ENCODE measurements at regions not wholly inside any gene's neighbourhood (a gene's known extent, or its start where the extent isn't known, plus 50 kb on each side); places are given as distances from the start of the nearest gene placed in this dataset.
"Not testable (repeated sequence)": the region's sequence is repeated elsewhere in the genome, so short reads cannot be mapped to it uniquely, and the experiment has no call there.

- no peaks in the 10 kb centered on the region for H3K27me3 Mint-ChIP-seq (ENCODE audit: low read depth)
- H3K4me1 Mint-ChIP-seq: no peaks in the 10 kb centered on the region
- H3K36me3 Mint-ChIP-seq (ENCODE audit: low read depth): no peaks in the 10 kb centered on the region
- no peaks in the 10 kb centered on the region for H3K9me3 Mint-ChIP-seq
- DNase-seq (ENCODE audit: low read depth, low spot score): no peak
- H3K27ac Mint-ChIP-seq (ENCODE audit: unreplicated experiment): no peak overlapping the region
- H3K4me3 Mint-ChIP-seq: no peak overlapping the region
- no peak for TF ChIP-seq CTCF (conservative IDR thresholded peaks at IDR 0.05)
Measured at GRCh38 chr3:68676136-68676535, 256.2 kb downstream of the TAFA4 start.

- DNase-seq (ENCODE audit: low read depth, low spot score): no peak
- H3K9me3 Mint-ChIP-seq: no peaks in the 10 kb centered on the region
- no peaks in the 10 kb centered on the region for H3K36me3 Mint-ChIP-seq (ENCODE audit: low read depth)
- H3K27me3 Mint-ChIP-seq (ENCODE audit: low read depth): peaks cover 2% of the 10 kb centered on the region
- no peak for TF ChIP-seq CTCF (conservative IDR thresholded peaks at IDR 0.05)
- no peaks in the 10 kb centered on the region for H3K4me1 Mint-ChIP-seq
- H3K27ac Mint-ChIP-seq (ENCODE audit: unreplicated experiment): no peak overlapping the region
- no peak overlapping the region for H3K4me3 Mint-ChIP-seq
Measured at GRCh38 chr3:68667346-68667745, 265.0 kb downstream of the TAFA4 start.

GRCh38 chr3:68666429-68667136, 265.8 kb downstream of the TAFA4 start:
- Mint-ChIP-seq H3K9me3 (no peaks in the 10 kb centered on the region), H3K27me3 (ENCODE audit: low read depth) (peaks cover 2% of the 10 kb centered on the region), H3K36me3 (ENCODE audit: low read depth) (no peaks in the 10 kb centered on the region), H3K4me3 (no peak overlapping the region), H3K27ac (ENCODE audit: unreplicated experiment) (no peak overlapping the region), H3K4me1 (no peaks in the 10 kb centered on the region)
- no peak for DNase-seq (ENCODE audit: low read depth, low spot score)
- TF ChIP-seq CTCF (conservative IDR thresholded peaks at IDR 0.05): no peak

GRCh38 chr3:68664276-68664675, 268.1 kb downstream of the TAFA4 start:
- no peaks in the 10 kb centered on the region for H3K9me3 Mint-ChIP-seq
- no peak for DNase-seq (ENCODE audit: low read depth, low spot score)
- no peaks in the 10 kb centered on the region for H3K4me1 Mint-ChIP-seq
- no peak overlapping the region for H3K4me3 Mint-ChIP-seq
- no peak for TF ChIP-seq CTCF (conservative IDR thresholded peaks at IDR 0.05)
- no peaks in the 10 kb centered on the region for H3K36me3 Mint-ChIP-seq (ENCODE audit: low read depth)
- no peak overlapping the region for H3K27ac Mint-ChIP-seq (ENCODE audit: unreplicated experiment)
- peaks cover 2% of the 10 kb centered on the region for H3K27me3 Mint-ChIP-seq (ENCODE audit: low read depth)

- Mint-ChIP-seq H3K9me3 (no peaks in the 10 kb centered on the region), H3K4me3 (no peak overlapping the region), H3K27me3 (ENCODE audit: low read depth) (peaks cover 2% of the 10 kb centered on the region), H3K4me1 (no peaks in the 10 kb centered on the region), H3K36me3 (ENCODE audit: low read depth) (no peaks in the 10 kb centered on the region), H3K27ac (ENCODE audit: unreplicated experiment) (no peak overlapping the region)
- no peak for TF ChIP-seq CTCF (conservative IDR thresholded peaks at IDR 0.05)
- no peak for DNase-seq (ENCODE audit: low read depth, low spot score)
Measured at GRCh38 chr3:68662176-68662575, 270.2 kb downstream of the TAFA4 start.

GRCh38 chr3:68650657-68651056, 281.7 kb downstream of the TAFA4 start:
- not testable (repeated sequence) for DNase-seq (ENCODE audit: low read depth, low spot score); H3K4me1 Mint-ChIP-seq; H3K4me3 Mint-ChIP-seq; H3K36me3 Mint-ChIP-seq (ENCODE audit: low read depth); H3K27me3 Mint-ChIP-seq (ENCODE audit: low read depth); H3K27ac Mint-ChIP-seq (ENCODE audit: unreplicated experiment); H3K9me3 Mint-ChIP-seq
